Stimulated activated CD4-positive, alpha-beta T cell treated with anti-CD3 and anti-CD28 coated beads, Interleukin-1b, Interleukin-23, amount 100 ng/mL, for 4 hours (primary cell): ENCODE measurements at regions not wholly inside any gene's neighbourhood (a gene's known extent, or its start where the extent isn't known, plus 50 kb on each side); places are given as distances from the start of the nearest gene placed in this dataset.

Experiments
- DNase-seq, 2 donors: peaks; one replicate each; pipeline ENCODE4 v3.0.0-alpha.2; 2020; ENCODE audit warnings: low read depth in 2 of 2

- DNase-seq = no peak
Measured at GRCh38 chr10:124286621-124287020, 132.1 kb downstream of the OAT start.

DNA sequence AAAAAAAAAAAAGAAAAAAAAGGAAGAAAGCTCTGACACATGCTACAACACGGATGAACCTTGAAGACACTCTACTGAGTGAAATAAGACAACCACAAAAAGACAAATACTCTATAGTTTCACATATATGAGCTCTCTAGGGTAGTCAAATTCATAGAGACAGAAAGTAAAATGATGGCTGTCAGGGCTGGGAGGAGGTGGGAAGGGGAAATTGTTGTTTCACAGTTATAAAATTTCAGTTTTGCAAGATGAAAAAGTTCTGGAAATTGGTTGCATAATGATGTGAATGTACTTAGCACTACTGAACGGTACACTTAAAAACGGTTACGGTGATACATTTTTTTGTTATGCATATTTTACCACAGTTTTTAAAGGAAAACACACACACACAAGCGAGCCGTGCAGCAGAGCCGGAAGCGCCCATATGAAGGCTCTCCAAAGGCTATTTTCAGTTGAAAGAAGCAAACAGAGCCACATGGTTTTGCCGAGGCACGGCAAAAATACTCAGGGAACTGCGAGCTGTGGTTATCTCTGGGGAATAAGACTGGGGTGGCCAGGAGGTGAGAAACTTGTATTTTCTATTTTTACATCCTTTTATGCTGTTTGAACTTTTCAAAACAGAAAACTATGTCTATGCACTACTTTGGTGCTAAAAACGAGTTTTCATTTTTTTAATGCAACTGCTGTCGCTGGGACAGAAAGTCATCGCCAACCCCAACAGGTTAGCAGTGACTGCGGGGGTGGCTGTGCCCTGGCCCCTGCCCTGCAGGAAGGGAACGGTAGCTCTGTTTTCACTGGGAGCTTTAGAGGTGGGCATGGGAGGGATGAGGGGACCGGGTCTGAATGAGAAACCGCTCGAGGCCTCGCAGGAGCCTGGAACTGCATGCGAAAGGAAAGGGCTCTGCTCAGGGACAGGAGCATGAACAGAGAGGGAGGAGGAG lies 132.9 kb downstream of the OAT start:
- DNase-seq = no peak

- no peak for DNase-seq
Measured at GRCh38 chr10:124283949-124284250, 134.8 kb downstream of the OAT start.

GRCh38 chr10:124283215-124283948 lies 135.3 kb downstream of the OAT start:
- no peak for DNase-seq

- DNase-seq = no peak
Measured at GRCh38 chr10:124282326-124282725, 136.4 kb downstream of the OAT start.

DNA sequence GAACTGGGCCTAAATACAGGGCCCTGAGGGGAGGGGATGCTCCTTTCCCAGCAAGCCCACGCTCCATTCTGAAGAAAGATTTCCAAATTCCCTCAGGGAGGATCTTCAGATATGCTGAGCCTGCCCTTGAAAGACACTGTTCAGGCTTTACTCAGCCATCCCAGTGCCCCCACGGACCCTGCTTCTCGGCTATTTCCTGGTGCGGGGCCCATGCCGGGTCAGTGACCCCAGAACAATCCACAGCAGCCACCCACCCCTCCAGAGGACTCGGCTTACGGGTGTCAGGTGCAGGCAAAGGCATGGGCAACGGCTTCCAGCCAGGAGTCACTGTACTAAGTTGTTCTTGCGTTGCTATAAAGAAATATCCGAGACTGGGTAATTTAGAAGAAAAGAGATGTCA lies 137.1 kb downstream of the OAT start:
- DNase-seq = no peak

DNA sequence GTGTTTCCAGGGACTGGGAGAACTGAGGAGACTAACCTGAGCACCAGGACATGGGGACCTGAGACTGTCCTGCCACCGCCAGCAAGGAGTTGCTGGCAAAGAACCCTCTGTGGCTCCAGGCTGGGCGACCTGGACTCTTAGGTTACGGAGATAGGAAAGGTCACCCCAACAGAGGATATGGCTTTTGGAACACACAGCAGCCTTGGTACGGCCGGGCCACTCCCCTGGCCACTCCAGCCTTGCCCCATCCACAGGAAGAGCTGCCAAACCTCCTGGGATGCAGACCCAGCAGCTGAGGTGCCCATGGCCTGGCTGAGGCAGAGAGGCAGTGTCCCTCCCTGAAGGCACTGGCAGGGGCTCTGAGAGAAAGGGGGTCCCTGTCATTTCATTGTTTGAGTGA lies 137.8 kb downstream of the OAT start:
- no peak for DNase-seq

DNA sequence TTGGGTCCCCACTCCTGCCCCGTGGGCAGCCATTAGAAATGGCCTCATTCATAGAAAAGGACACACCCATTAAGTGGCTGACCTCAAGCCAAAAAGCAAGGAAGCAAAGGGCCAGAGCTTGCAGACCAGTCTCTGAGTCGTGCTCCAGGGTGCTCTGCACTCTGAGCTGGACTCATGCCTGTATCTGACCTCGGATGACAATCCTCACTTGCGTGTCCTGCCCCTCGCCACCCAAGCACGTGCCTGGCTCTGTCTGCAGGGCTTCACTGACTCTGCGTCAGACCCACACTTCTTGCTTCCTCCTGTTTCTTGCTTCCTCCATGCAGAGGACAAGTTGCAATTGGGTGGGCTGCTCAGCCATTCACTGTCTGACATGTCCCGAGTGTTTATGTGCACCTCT lies 138.8 kb downstream of the OAT start:
- no peak for DNase-seq

GRCh38 chr10:124279298-124279697 lies 139.4 kb downstream of the OAT start:
- DNase-seq = no peak

- no peak for DNase-seq
Measured at GRCh38 chr10:124278356-124278755, 140.4 kb downstream of the OAT start.

DNA sequence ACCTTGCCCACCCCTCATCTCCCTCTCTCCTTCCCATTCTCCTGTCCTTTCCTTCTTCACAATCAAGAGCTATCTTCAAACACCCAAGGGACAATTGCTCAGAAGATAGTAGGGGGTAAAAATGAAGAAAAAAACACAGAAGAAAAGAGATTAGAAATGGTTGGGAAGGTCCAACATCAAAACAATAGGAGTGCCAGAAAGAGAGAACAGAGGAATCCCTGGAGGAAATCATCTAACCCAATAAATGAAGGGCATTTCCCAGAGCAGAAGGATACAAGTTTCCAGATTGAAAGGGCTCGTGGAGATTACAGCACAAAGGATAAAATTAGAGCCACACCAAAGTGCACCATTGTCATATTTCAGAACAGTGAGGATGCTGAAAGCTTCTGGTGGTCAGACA lies 145.6 kb downstream of the OAT start:
- DNase-seq = no peak

DNA sequence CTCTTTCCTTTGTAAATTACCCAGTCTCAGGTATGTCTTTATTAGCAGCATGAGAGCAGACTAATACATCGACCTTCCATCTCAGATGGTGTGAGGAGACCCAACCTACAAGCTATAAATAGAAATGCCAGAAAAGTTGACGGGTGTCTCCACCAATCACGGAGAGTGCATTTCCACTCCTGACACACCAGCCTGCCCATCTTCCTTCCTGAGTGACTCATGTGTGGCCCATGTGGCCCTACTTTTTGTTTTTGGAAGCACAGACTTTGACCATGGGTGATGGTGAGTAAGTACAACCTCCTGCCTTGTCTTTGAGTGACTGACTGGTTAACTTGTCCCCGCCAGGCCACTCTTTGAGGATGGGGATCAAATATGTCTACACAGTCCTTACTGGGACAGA lies 147.0 kb downstream of the OAT start:
- no peak for DNase-seq

DNA sequence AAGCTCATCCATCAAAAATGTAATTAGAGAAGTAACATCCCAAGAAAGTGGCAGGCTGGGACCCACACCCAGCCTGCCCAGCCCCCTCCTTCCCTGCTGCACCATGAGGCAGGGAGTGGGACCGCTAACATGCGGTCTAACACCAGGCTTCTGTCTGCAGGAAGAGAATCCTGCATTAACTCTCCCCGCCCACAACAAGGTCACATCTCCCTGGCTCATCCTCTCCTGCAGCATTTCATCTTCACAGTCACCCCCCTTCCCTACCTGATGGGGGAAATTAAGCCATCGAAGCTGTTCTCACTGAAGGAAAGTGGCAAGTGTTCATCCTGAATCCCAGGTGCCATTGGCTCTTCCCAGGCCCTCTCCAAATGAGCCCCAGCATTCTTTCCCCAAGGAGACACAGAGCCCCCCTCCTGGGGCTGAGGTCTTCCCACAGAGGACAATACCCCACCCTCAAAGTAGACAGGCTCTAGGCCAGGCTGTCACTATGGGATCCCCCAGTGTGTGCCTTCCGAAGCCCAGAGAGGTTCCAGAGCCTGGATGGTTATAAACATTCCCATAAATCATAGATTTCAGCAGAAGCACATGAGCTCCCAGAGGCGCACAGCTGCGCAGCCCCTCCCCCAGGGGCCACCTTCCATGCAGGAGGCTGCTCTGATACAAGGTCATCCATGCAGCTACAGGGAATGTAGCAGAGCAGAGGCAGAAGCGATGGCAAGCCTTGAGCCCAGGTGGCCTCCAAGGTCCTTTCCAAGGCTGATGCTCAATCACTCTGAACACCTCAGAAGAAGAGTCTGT lies 148.0 kb downstream of the OAT start:
- DNase-seq = no peak

- DNase-seq = no peak
Measured at GRCh38 chr10:124268976-124269375, 149.7 kb downstream of the OAT start.

DNA sequence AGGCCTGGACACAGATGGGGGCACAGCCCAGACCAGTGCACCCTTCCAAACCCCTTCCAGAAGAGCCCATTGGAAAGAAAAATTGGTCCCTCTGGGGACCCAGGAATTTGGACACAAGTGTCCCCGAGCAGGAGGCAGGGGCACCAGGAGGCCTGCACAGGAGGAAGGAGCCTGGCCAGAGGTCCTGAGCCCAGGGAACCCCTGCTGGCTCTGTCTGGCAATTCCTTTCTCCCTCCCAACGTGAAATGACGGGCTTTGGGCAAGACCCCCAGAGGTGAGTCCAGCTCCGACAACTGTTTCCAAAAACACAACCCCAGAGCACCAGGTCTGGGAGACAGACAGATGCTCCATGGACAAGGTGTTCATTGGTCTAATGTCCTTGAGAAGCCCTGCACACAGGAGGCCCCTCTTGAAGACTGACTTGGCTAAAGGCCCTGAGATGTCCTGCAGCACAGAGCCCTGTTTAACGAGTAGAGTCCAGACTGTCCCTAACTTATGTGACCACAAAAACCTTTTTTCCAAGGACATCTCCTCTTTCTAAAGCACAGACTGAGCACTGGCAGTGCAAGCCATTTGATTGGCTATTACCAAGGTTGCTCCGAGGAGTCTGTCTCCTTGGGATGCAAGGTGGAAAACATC lies 150.7 kb downstream of the OAT start:
- DNase-seq = no peak

DNA sequence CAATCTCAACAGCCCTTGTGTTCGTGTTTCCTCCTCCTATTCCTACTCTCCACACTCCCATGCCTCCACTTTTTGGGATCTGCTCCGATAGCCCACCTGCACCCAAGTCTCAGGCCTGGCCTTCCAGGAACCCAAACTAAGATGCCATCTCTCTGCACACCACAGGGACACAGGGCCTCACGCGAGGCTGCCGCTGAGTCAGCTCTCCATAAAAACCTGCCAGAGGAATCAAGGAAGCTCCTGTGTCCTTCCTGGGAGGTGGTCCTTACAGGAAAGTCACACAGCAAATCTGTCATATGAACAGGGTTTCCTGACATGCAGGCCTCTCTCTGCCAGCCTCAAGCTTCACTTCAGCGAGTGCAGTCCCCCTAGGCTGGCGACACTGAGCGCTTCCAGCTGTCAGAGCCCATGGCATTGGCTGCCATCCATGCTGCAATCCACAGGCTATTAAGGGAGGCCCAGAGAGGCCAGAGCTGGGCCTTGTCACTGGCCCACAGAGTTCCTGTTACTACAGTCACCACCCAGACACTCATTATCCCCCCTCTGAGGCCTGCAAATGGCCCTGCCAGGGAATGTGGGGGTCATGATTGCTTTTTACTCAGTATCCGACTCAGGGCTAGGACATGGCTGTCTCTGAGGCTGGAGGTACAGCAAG lies 151.4 kb downstream of the OAT start:
- DNase-seq = no peak

GRCh38 chr10:124266468-124267230 lies 152.1 kb downstream of the OAT start:
- DNase-seq = no peak

- no peak for DNase-seq
Measured at GRCh38 chr10:124265776-124266467, 152.8 kb downstream of the OAT start.

GRCh38 chr10:124265391-124265745 lies 153.4 kb downstream of the OAT start:
- DNase-seq = no peak

DNA sequence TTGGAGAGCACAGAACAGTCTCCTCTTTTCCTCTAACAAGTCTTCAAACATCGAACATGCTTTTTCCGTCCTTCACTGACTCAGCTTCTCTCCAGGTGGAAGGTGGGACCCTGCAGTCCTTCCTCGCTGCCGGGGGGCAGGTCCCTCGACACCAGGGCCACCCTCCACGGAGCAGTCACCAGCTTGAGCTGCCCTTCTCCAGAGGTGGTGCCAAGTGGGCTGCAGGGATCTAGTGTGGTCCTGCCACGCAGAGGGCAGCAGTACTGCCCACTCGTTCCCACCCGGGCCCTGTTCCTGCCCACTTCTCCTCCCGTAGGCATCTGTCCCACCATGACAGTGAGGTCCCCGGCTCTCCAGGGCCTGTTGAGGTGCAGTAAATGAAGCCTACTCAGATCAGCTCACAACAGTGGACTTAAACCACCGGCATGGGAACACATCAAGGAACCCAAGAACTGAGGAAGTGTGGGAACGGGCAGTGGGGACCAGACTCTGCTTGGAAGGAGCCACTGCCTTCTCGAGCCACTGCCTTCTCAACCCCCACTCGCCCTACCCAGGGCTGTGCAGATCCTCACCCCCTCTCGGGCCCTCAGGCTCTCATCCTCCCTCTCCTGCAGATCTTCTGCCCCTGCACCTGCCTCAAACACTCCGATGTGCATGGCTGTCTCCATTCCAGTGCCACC lies 153.9 kb downstream of the OAT start:
- DNase-seq = no peak
